Psoas muscle (tissue), 7 donors: ENCODE measurements at regions not wholly inside any gene's neighbourhood (a gene's known extent, or its start where the extent isn't known, plus 50 kb on each side); places are given as distances from the start of the nearest gene placed in this dataset.
"Not testable (repeated sequence)": the region's sequence is repeated elsewhere in the genome, so short reads cannot be mapped to it uniquely, and the experiment has no call there.

Experiments used
- ATAC-seq, 4 donors: fragments of 200-7000 bp; cut with Tn5 transposase; one replicate each; pipeline ENCODE4 v1.9.1; 2020; ENCODE audit warnings: moderate library complexity in 3 of 4, mild to moderate bottlenecking in 2 of 4
- DNase-seq, 2 donors: peaks; one replicate each; pipeline ENCODE4 v3.0.0-alpha.2; 2020
- H3K27ac ChIP-seq: fragments of 200-600 bp; one replicate; pipeline ENCODE4 v1.8.0; 2022
- H3K27me3 ChIP-seq, 3 donors: fragments of 200-600 bp in 1 of 3; one replicate each; pipeline versions ENCODE4 v1.6.1 to v1.8.0; 2013 to 2022; ENCODE audit warnings: low read length in 2 of 3, mild to moderate bottlenecking in 2 of 3, moderate library complexity in 1 of 3; ENCODE audit not compliant: insufficient read depth in 3 of 3
- H3K36me3 ChIP-seq, 2 donors: fragments of 200-600 bp in 1 of 2; one replicate each; pipeline versions ENCODE4 v1.6.1 to v1.8.0; 2013 to 2022; ENCODE audit warnings: low read depth in 1 of 2, mild to moderate bottlenecking in 1 of 2, moderate library complexity in 1 of 2; ENCODE audit not compliant: insufficient read depth in 1 of 2
- H3K4me1 ChIP-seq: fragments of 200-600 bp; one replicate; pipeline ENCODE4 v1.8.0; 2022
- H3K4me3 ChIP-seq: fragments of 200-600 bp; one replicate; pipeline ENCODE4 v1.8.0; 2022; ENCODE audit warnings: mild to moderate bottlenecking
- H3K9me3 ChIP-seq: fragments of 200-600 bp; one replicate; pipeline ENCODE4 v1.8.0; 2022
- WGBS, 3 donors: extraction: QIAGEN DNeasy Blood & Tissue Kit; methylation state at CpG; one replicate each; pipeline versions ENCODE4 v1.1.6 to v1.1.7; 2013; 5-methylcytosine and 5-hydroxymethylcytosine counted together
- intact Hi-C, 2 donors: fragments of 100-400 bp; cut with DNase I; formaldehyde crosslinking; loops; one replicate each; pipeline versions ENCODE4 v1.11.0 to v1.14.2; 2022
- TF ChIP-seq, protein P1 (sequence below): fragments of 200-600 bp; IDR thresholded peaks from one replicate; pipeline ENCODE4 v1.8.0; 2022; ENCODE audit warnings: antibody characterized with exemption
- donor health status: healthy with polysubstance abuse.
- donor health status: DM: no; HTN: no; CAD: no; lungs with moderate emphysema.
- donor health status: Bipolar disorder and iron deficiency.
- donor health status: healthy.
- donor health status: DM: yes; HTN: yes; CAD: no.
- donor health status: DM: no; HTN: no; CAD: no.
- donor health status: DM: yes; HTN: yes; CAD: no.

DNA sequence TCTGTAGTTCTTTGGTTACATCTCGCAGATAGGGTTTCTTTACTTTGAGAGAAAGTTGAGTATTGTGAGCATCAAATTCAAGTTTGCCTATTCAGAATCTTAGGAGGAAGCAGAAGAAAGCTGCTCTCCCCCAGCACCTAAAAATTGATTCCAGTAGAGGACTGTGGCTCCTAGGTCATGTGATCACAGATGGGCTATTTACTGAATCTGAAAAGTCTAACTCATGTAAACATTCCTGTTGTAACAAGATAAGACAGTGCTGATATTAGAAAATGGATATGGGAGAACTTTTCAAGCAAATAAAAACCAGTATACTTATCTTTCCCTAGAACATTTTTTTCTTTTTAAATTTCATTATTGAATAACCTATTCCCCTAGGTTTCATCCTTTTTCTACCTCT, 308.4 kb upstream of the SLITRK3 start:
- intact Hi-C loops: no loop called here
- Histone ChIP-seq H3K27me3 (no peaks in the 10 kb centered on the region), H3K4me3 (no peak overlapping the region), H3K9me3 (no peaks in the 10 kb centered on the region), H3K27ac (no peak overlapping the region), H3K4me1 (no peaks in the 10 kb centered on the region), H3K36me3 (no peaks in the 10 kb centered on the region)
- WGBS, 3 donors: 88 to 94% (median 88%) methylated on average over 1 of the region's 1 CpG
- ATAC-seq (no peak), DNase-seq (no peak)
- TF ChIP-seq, protein P1, sequence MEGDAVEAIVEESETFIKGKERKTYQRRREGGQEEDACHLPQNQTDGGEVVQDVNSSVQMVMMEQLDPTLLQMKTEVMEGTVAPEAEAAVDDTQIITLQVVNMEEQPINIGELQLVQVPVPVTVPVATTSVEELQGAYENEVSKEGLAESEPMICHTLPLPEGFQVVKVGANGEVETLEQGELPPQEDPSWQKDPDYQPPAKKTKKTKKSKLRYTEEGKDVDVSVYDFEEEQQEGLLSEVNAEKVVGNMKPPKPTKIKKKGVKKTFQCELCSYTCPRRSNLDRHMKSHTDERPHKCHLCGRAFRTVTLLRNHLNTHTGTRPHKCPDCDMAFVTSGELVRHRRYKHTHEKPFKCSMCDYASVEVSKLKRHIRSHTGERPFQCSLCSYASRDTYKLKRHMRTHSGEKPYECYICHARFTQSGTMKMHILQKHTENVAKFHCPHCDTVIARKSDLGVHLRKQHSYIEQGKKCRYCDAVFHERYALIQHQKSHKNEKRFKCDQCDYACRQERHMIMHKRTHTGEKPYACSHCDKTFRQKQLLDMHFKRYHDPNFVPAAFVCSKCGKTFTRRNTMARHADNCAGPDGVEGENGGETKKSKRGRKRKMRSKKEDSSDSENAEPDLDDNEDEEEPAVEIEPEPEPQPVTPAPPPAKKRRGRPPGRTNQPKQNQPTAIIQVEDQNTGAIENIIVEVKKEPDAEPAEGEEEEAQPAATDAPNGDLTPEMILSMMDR: no peak

DNA sequence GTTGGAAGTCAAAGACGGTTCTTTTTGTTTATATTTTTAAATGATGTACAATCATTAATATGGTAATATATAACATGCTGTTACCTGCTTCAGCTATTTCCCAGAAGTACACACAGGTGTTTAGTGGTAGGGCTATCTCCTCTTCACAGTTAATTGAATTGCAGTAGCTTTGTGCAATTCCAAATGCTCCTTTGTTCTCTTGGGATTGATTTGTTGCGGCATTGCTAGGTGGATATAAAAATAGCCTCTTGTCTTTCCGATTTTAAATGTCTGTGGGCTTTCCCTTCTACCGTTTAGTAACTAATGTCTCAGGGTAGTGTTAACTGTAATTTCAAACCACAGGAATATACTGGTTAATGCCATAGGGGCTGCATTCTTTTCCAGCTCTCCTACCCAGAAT, 307.6 kb upstream of the SLITRK3 start:
- Histone ChIP-seq H3K27me3 (no peaks in the 10 kb centered on the region), H3K4me1 (no peaks in the 10 kb centered on the region), H3K9me3 (no peaks in the 10 kb centered on the region), H3K4me3 (no peak overlapping the region), H3K36me3 (no peaks in the 10 kb centered on the region), H3K27ac (no peak overlapping the region)
- 48 to 51% (median 50%) methylated on average over 4 of the region's 4 CpGs for WGBS, 3 donors
- ATAC-seq (no peak), DNase-seq (no peak)
- intact Hi-C loops: no loop called here
- TF ChIP-seq, protein P1: no peak

DNA sequence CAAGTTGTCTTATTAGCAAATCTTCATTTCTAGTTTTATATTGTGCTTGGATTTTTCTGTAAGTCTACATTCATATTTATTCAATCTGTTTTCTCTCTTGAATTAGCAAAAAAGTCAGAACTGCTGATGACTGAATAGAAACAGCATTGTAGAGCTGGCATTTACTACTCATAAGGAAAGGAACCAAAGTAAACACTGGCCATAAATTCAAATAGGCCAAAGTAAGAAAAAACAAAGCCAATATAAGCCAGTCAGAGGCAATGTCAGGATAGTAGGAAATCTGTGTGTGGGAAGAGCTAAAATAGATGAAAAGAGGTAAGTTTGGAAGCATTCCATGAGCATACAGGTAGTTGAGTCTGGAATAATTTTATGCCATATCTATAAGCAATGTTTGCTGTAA, 307.2 kb upstream of the SLITRK3 start:
- TF ChIP-seq, protein P1: no peak

DNA sequence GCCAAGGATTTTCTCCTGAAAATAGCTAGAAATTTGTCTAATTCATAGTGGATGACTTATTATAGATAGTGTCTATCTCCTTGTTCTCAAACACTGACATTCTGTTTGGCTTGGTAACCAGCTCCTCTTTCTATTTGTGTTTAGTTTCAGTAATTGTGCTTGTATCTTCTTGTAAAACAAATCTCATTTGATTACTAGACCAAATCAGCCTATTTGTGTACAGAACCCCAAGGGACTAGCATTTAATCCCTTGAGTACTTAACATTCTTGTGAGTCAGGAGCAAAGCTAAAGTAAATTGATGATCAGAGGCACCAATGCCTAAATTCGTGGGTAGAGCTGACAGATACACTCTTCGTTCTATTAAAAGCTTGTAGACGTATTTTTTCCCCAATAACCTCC, 306.5 kb upstream of the SLITRK3 start:
- intact Hi-C loops: no loop called here
- ATAC-seq (no peak), DNase-seq (no peak)
- Histone ChIP-seq H3K9me3 (no peaks in the 10 kb centered on the region), H3K4me1 (no peaks in the 10 kb centered on the region), H3K27me3 (no peaks in the 10 kb centered on the region), H3K36me3 (no peaks in the 10 kb centered on the region), H3K4me3 (no peak overlapping the region), H3K27ac (no peak overlapping the region)
- TF ChIP-seq, protein P1: no peak
- 61 to 68% (median 66%) methylated on average over 3 of the region's 3 CpGs for WGBS, 3 donors

More for the DNA sequence above, 307.2 kb upstream of the SLITRK3 start:
- Histone ChIP-seq H3K27me3 (no peaks in the 10 kb centered on the region), H3K9me3 (no peaks in the 10 kb centered on the region), H3K36me3 (no peaks in the 10 kb centered on the region), H3K4me1 (no peaks in the 10 kb centered on the region), H3K27ac (no peak overlapping the region), H3K4me3 (no peak overlapping the region)
- DNase-seq (no peak), ATAC-seq (no peak)
- intact Hi-C loops: no loop called here

DNA sequence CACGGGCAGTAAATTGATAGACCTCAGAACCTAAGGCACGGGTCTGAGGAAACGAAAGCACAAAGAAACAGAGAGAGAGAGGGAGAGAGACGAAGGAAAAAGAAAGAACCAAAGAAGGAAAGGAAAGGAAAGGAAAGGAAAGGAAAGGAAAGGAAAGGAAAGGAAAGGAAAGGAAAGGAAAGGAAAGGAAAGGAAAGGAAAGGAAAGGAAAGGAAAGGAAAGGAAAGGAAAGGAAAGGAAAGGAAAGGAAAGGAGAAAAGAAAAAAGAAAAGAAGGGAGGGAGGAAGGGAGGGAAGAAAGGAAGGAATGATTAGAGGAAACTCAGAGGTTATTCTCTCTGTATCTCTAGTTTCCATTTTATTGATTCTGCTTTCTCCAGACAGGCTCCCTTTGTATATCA, 302.6 kb upstream of the SLITRK3 start:
- H3K27me3 ChIP-seq, H3K9me3 ChIP-seq, ATAC-seq, H3K36me3 ChIP-seq, H3K4me1 ChIP-seq, H3K4me3 ChIP-seq, intact Hi-C loops, H3K27ac ChIP-seq, DNase-seq: not testable (repeated sequence)
- 70 to 81% (median 79%) methylated on average over 4 of the region's 4 CpGs for WGBS, 3 donors
